HL-60/S4 treated with retinoic acid at 250 ng/mL for 4 days and 3 days (cell line): ENCODE measurements at regions not wholly inside any gene's neighbourhood (a gene's known extent, or its start where the extent isn't known, plus 50 kb on each side); places are given as distances from the start of the nearest gene placed in this dataset.

Experiments
- in situ Hi-C: fragments of 300-500 bp; cut with MboI; formaldehyde crosslinking; loops from 2 replicates; pipeline ENCODE4 v1.7.0; 2022; ENCODE audit warnings: low sequenced_read_pairs

- in situ Hi-C loops, result no loop called here
These were observed 64.2 kb upstream of the UBL3 start for GRCh38 chr13:29914581-29914980.

GRCh38 chr13:29911781-29912418 lies 61.5 kb upstream of the UBL3 start:
- in situ Hi-C loops, result no loop called here

DNA sequence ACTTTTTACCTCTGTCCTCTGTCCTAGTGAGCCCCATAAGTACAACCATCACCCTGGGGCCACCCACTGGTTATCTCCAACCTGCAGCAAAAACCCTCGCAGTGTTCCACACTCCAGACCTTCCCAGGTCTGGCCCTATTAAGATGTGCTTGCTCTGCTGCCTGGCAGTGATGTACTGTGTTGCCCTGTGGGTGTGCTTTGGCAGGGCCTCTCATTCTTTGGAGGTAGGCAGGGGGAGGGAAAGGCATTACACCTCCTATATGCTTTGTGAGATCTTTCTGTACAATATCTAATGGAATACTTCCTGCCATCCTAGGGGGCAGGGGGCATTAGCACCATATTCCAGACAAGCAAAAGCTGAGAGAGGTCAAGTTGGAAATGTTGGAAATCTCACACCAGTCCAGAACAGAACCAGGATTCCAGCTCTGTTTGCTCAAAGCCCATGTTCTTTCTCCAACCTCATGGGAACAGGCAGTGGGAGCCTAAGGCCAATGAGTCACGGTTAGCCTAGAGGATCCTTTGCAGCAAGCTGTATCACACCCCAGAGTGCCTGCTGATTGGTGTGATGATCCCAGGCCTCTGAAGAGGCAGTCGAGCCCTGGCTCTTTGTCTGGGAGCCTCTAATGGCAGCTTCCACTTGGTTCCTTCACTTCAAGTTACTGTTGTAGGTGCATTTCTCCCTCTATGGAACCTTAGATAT lies 59.7 kb upstream of the UBL3 start:
- in situ Hi-C loops, result no loop called here

GRCh38 chr13:29909081-29909730 lies 58.8 kb upstream of the UBL3 start:
- in situ Hi-C loops, result no loop called here

DNA sequence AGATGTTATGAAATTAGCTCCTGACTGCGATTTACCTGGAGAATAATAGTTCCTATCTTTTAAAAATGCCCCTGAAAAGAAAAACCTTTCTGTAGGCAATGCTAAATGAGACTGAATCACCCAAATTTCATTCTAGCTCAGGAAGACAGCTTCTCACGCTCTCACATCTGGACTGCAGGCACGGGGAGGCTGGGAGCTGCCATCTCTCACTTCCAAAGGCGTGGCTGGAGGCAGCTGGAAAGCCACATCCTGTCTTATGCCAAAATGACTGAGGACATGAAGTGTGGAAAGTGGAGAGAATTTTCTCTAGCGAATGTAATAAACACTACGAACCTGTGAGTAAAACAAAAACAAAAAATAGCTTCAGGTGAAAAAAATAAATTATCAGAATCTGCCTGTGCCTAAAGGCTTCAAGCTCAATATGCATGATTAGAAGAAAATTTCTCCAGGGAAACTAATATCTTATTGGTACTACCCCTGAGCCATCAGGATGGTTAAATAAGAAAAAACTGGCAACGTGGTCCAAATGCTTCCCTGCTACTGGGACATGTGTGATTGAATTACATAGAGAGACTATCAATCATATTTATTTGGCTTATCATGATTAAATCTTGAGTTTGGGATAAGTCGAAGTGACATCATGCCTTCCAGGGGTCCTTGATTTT lies 58.1 kb upstream of the UBL3 start:
- in situ Hi-C loops, result no loop called here

GRCh38 chr13:29907670-29908069 lies 57.3 kb upstream of the UBL3 start:
- in situ Hi-C loops, result no loop called here

DNA sequence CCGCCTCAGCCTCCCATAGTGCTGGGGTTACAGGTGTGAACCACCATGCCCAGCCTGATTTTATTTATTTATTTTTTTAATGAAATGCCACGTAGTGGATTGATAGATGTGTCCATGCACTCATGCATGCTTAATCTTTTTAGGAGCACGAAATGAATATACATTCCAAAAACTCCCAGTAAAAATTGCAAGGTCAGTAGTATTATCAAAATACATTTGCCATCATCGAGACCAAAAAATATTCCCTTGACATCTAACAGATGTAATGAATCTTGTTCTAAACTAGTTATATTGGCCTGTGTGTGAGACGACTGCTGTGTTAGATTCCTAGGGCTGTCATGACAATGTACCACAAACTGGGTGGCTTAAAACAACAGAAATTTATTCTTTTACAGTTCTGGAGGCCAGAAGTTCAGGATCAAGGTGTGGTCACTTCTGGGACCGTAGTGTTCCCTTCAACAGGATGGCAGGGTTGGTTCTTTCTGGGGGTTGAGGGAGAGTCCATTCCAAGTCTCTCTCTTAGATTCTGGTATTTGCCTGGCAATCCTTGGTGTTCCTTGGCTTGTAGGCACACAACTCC lies 56.1 kb upstream of the UBL3 start:
- in situ Hi-C loops, result no loop called here

DNA sequence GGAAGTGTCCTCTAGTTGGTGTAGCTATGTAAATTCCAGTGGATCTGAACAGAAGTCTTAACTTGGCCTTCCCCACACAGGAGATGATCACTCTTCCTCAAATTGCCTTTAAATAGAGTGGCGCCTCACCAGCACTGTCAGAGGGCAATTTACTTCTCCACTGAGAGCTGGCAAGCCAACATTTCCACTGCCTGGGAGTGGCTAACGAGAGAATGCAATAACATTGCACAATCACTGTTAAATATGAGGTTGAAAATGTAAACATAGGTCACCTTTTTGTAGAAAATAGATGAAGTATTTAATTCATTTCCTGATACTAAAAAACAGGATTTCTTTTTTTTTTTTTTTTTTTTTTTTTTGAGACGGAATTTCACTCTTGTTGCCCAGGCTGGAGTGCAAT lies 55.4 kb upstream of the UBL3 start:
- in situ Hi-C loops, result no loop called here

- in situ Hi-C loops, result no loop called here
These were observed 53.6 kb upstream of the UBL3 start for GRCh38 chr13:29903996-29904395.

GRCh38 chr13:29903543-29903942 lies 53.1 kb upstream of the UBL3 start:
- in situ Hi-C loops, result no loop called here

DNA sequence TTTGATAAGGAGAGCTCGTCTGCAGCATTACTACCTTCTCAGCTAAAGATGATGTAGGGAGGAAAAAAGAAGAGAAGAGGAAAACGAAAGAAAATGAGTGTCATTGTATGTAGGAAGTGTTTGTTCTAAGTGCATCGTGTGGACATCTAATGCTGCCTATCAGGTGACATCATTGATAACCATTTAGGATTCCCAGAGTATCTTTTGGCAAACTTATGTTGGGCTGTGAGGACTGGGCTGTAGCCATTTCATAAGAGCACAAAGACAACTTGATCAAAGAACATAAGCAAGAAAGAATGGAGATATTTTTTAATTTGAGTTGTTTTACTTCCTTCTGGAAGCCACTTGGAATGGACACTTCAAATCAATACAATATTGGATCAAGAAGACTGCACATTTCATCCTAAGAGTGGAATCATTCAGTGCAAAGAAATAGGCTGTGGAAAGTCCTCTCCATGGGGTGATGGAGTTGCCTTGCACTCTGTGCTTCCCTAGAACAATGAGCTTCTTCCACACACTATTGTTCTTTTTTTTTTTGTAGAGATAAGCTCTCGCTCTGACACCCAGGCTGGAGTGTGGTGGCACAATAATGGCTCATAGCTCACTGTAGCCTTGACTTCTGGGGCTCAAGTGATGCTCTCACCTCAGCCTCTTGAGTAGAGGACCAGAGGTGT lies 52.4 kb upstream of the UBL3 start:
- in situ Hi-C loops, result no loop called here

GRCh38 chr13:29901710-29902631 lies 51.6 kb upstream of the UBL3 start:
- in situ Hi-C loops, result no loop called here
